ENCODE measurements at regions not wholly inside any gene's neighbourhood (a gene's known extent, or its start where the extent isn't known, plus 50 kb on each side); places are given as distances from the start of the nearest gene placed in this dataset.

DNA sequence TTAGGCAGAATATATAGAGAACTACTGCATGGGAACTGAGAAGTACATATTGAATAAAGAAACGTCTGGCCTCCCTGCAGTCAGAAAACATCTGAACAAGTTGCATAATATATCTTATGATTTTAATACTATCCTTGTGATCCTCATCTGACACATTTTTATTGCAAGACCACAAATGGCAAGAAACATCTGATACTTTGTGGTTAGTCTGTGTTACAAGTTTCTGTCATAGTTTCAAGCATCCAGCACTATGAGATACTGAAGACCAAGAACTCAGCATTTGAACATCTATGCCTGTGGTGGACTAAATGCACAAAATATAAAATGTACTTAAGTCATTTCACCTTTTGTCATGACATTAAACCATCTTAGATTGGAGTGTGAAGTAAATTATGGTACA lies 1175.8 kb upstream of the MIR17HG start:
- no peak for TF ChIP-seq CTCF (IDR thresholded peaks at IDR 0.05; ENCODE audit: low read depth, low read length, poor library complexity, severe bottlenecking)
- no peak for TF ChIP-seq EZH2phosphoT487 (IDR thresholded peaks at IDR 0.05; ENCODE audit: borderline replicate concordance, low read length)
